ENCODE measurements at regions not wholly inside any gene's neighbourhood (a gene's known extent, or its start where the extent isn't known, plus 50 kb on each side); places are given as distances from the start of the nearest gene placed in this dataset.
"Not testable (repeated sequence)": the region's sequence is repeated elsewhere in the genome, so short reads cannot be mapped to it uniquely, and the experiment has no call there.

DNA sequence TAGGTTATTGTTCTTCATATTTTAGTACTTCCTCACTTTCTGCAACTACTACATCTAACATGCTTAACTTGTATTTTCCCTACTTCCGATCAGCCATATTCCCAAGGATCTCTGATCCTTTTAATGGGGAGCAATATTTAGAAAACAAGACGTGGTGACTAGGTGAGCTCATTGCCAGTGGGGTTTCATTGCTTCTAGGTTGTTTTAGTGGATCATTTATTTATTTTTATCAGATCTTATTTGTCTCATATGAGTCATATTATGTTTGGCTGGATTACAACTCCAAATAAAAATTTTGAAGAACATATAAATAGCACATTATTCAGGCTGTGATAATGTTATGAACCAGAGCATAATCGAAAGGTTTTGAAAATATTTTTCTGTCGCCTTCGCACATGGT is 480.9 kb upstream of the TMEFF2 start:
- no peaks in the 10 kb centered on the region for H3K9me3 ChIP-seq (ENCODE audit: control extremely low read depth in 1 of 3, control insufficient read depth in 2 of 3, insufficient read depth in 1 of 3, low read length in 2 of 3)
- ChIA-PET CTCF (no interaction called here), POLR2A (no interaction called here)
- Mint-ChIP-seq H3K27ac (no peak overlapping the region), H3K9me3 (ENCODE audit: insufficient read depth) (no peaks in the 10 kb centered on the region), H3K4me1 (no peaks in the 10 kb centered on the region), H3K4me3 (no peak overlapping the region), H3K27me3 (no peaks in the 10 kb centered on the region)
- H3K4me2 ChIP-seq (replicated peaks; ENCODE audit: low read depth, low read length, poor library complexity, severe bottlenecking) = no peak overlapping the region
- no peak for ATAC-seq (ENCODE audit: low read depth)
- no peak overlapping the region for H2AFZ ChIP-seq (ENCODE audit: insufficient read depth, low read depth, low read length, poor library complexity, severe bottlenecking)
- no peak overlapping the region for H3K9ac ChIP-seq (ENCODE audit: low read length)
- no peaks in the 10 kb centered on the region for H3K79me2 ChIP-seq (ENCODE audit: control insufficient read depth, insufficient read depth, low read length)
- DNase-seq = no peak
- H3K4me3 ChIP-seq (ENCODE audit: control extremely low read depth in 1 of 5, extremely low read depth in 1 of 5, insufficient read depth in 1 of 5, low read depth in 2 of 5, low read length in 4 of 5) = no peak overlapping the region
- no peaks in the 10 kb centered on the region for H3K27me3 ChIP-seq (replicated peaks in 1 of 4; ENCODE audit: control extremely low read depth in 1 of 4, control insufficient read depth in 3 of 4, insufficient read depth in 4 of 4, low read length in 3 of 4)
- TF ChIP-seq EZH2 (IDR thresholded peaks at IDR 0.05; ENCODE audit: borderline replicate concordance, insufficient read depth, low read depth, low read length, poor library complexity, severe bottlenecking) = no peak
- TF ChIP-seq, protein P1, sequence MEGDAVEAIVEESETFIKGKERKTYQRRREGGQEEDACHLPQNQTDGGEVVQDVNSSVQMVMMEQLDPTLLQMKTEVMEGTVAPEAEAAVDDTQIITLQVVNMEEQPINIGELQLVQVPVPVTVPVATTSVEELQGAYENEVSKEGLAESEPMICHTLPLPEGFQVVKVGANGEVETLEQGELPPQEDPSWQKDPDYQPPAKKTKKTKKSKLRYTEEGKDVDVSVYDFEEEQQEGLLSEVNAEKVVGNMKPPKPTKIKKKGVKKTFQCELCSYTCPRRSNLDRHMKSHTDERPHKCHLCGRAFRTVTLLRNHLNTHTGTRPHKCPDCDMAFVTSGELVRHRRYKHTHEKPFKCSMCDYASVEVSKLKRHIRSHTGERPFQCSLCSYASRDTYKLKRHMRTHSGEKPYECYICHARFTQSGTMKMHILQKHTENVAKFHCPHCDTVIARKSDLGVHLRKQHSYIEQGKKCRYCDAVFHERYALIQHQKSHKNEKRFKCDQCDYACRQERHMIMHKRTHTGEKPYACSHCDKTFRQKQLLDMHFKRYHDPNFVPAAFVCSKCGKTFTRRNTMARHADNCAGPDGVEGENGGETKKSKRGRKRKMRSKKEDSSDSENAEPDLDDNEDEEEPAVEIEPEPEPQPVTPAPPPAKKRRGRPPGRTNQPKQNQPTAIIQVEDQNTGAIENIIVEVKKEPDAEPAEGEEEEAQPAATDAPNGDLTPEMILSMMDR (IDR thresholded peaks at IDR 0.05) = no peak
- intact Hi-C loops (cut with micrococcal nuclease) = no loop called here
- no peaks in the 10 kb centered on the region for H3K36me3 ChIP-seq (replicated peaks in 1 of 2; ENCODE audit: control extremely low read depth in 1 of 2, control insufficient read depth in 1 of 2, extremely low read depth in 1 of 2, insufficient read depth in 2 of 2, low read length in 1 of 2)
- H3K4me1 ChIP-seq (ENCODE audit: control insufficient read depth in 2 of 2, insufficient read depth in 2 of 2, low read length in 2 of 2) = no peaks in the 10 kb centered on the region
- no CpG with 5 or more reads among the region's 5 CpGs for WGBS (ENCODE audit: insufficient coverage)
- no peak overlapping the region for H3K27ac ChIP-seq (ENCODE audit: low read length in 2 of 2)
- no peaks in the 10 kb centered on the region for H4K20me1 ChIP-seq (ENCODE audit: control insufficient read depth, insufficient read depth, low read length, poor library complexity, severe bottlenecking)

DNA sequence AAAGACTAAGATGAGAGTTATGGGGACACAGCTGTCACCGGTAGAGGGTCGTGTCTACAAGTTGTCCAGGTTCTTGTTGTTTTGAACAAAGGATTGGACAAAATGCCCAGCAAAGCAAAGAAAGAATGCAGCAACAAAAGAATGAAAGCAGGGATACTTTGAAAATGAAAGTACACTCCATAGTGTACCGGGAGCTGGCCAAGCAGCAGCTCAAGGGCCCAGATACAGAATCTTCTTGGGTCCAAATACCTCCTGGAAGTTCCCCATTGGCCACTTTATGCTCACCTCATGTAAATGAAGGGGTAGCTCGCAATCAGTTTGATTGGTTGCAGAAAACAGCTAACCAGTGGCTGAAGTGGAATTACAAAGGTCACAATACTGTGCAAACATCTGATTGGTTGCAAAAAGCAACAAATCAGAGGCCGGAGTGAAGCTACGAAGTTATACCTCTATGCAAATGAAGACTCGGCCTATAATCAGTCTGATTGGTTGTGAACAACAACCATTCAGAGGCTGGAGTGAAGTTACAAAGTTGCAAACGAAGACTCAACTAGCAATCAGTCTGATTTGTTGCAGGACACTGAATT is 474.9 kb upstream of the TMEFF2 start:
- CTCF ChIA-PET = interaction anchor here (0.5 kb wide), 1 partner anchor 29 kb away, joined by 3 read pairs; no protein-coding TSS in a partner anchor
- no peak overlapping the region for H3K9ac ChIP-seq (ENCODE audit: low read length)
- H3K4me1 ChIP-seq (ENCODE audit: control insufficient read depth in 2 of 2, insufficient read depth in 2 of 2, low read length in 2 of 2) = no peaks in the 10 kb centered on the region
- intact Hi-C loops (cut with micrococcal nuclease) = no loop called here
- no peak overlapping the region for H3K27ac ChIP-seq (ENCODE audit: low read length in 2 of 2)
- H2AFZ ChIP-seq (ENCODE audit: insufficient read depth, low read depth, low read length, poor library complexity, severe bottlenecking) = no peak overlapping the region
- Mint-ChIP-seq H3K27ac (no peak overlapping the region), H3K9me3 (ENCODE audit: insufficient read depth) (no peaks in the 10 kb centered on the region), H3K27me3 (no peaks in the 10 kb centered on the region), H3K4me3 (no peak overlapping the region), H3K4me1 (no peaks in the 10 kb centered on the region)
- H3K4me3 ChIP-seq (ENCODE audit: control extremely low read depth in 1 of 5, extremely low read depth in 1 of 5, insufficient read depth in 1 of 5, low read depth in 2 of 5, low read length in 4 of 5) = no peak overlapping the region
- no peaks in the 10 kb centered on the region for H3K27me3 ChIP-seq (replicated peaks in 1 of 4; ENCODE audit: control extremely low read depth in 1 of 4, control insufficient read depth in 3 of 4, insufficient read depth in 4 of 4, low read length in 3 of 4)
- no peak for TF ChIP-seq EZH2 (IDR thresholded peaks at IDR 0.05; ENCODE audit: borderline replicate concordance, insufficient read depth, low read depth, low read length, poor library complexity, severe bottlenecking)
- TF ChIP-seq, protein P1 (IDR thresholded peaks at IDR 0.05) = no peak
- no peaks in the 10 kb centered on the region for H3K79me2 ChIP-seq (ENCODE audit: control insufficient read depth, insufficient read depth, low read length)
- POLR2A ChIA-PET = no interaction called here
- H4K20me1 ChIP-seq (ENCODE audit: control insufficient read depth, insufficient read depth, low read length, poor library complexity, severe bottlenecking) = no peaks in the 10 kb centered on the region
- DNase-seq = no peak
- WGBS (ENCODE audit: insufficient coverage) = 94% methylated on average over 8 of the region's 8 CpGs
- no peaks in the 10 kb centered on the region for H3K36me3 ChIP-seq (replicated peaks in 1 of 2; ENCODE audit: control extremely low read depth in 1 of 2, control insufficient read depth in 1 of 2, extremely low read depth in 1 of 2, insufficient read depth in 2 of 2, low read length in 1 of 2)
- ATAC-seq (ENCODE audit: low read depth) = no peak
- H3K9me3 ChIP-seq (ENCODE audit: control extremely low read depth in 1 of 3, control insufficient read depth in 2 of 3, insufficient read depth in 1 of 3, low read length in 2 of 3) = no peaks in the 10 kb centered on the region
- H3K4me2 ChIP-seq (replicated peaks; ENCODE audit: low read depth, low read length, poor library complexity, severe bottlenecking) = no peak overlapping the region

DNA sequence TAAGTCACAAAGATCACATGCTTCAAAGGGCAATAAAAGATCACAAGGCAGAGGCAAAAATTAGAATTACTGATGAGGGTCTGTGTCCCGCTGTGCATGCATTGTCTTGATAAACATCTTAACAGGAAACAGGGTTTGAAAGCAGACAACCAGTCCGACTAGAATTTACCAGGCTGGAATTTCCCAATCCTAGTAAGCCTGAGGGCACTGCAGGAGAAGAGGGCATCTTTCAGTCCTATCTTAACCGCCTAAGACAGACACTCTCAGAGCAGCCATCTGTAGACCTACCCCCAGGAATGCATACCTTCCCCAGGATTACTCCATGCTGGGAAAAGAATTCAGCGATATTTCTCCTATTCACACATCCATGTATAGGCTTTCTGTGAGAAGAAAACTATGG is 465.8 kb upstream of the TMEFF2 start:
- H3K27me3 Mint-ChIP-seq; ATAC-seq (ENCODE audit: low read depth); CTCF ChIA-PET; H2AFZ ChIP-seq (ENCODE audit: insufficient read depth, low read depth, low read length, poor library complexity, severe bottlenecking); H3K27ac ChIP-seq (ENCODE audit: low read length in 2 of 2); H3K4me1 Mint-ChIP-seq; intact Hi-C loops (cut with micrococcal nuclease); H3K4me1 ChIP-seq (ENCODE audit: control insufficient read depth in 2 of 2, insufficient read depth in 2 of 2, low read length in 2 of 2); H3K27ac Mint-ChIP-seq; H3K36me3 ChIP-seq (replicated peaks in 1 of 2; ENCODE audit: control extremely low read depth in 1 of 2, control insufficient read depth in 1 of 2, extremely low read depth in 1 of 2, insufficient read depth in 2 of 2, low read length in 1 of 2); H3K4me3 Mint-ChIP-seq; H3K9ac ChIP-seq (ENCODE audit: low read length); H3K79me2 ChIP-seq (ENCODE audit: control insufficient read depth, insufficient read depth, low read length); H3K4me3 ChIP-seq (ENCODE audit: control extremely low read depth in 1 of 5, extremely low read depth in 1 of 5, insufficient read depth in 1 of 5, low read depth in 2 of 5, low read length in 4 of 5); POLR2A ChIA-PET; H3K27me3 ChIP-seq (replicated peaks in 1 of 4; ENCODE audit: control extremely low read depth in 1 of 4, control insufficient read depth in 3 of 4, insufficient read depth in 4 of 4, low read length in 3 of 4); DNase-seq; H3K9me3 ChIP-seq (ENCODE audit: control extremely low read depth in 1 of 3, control insufficient read depth in 2 of 3, insufficient read depth in 1 of 3, low read length in 2 of 3); H4K20me1 ChIP-seq (ENCODE audit: control insufficient read depth, insufficient read depth, low read length, poor library complexity, severe bottlenecking); H3K9me3 Mint-ChIP-seq (ENCODE audit: insufficient read depth); H3K4me2 ChIP-seq (replicated peaks; ENCODE audit: low read depth, low read length, poor library complexity, severe bottlenecking): not testable (repeated sequence)
- 84% methylated on average over 2 of the region's 4 CpGs for WGBS (ENCODE audit: insufficient coverage)

All from B cell (primary cell).